ENCODE measurements at regions not wholly inside any gene's neighbourhood (a gene's known extent, or its start where the extent isn't known, plus 50 kb on each side); places are given as distances from the start of the nearest gene placed in this dataset.

DNA sequence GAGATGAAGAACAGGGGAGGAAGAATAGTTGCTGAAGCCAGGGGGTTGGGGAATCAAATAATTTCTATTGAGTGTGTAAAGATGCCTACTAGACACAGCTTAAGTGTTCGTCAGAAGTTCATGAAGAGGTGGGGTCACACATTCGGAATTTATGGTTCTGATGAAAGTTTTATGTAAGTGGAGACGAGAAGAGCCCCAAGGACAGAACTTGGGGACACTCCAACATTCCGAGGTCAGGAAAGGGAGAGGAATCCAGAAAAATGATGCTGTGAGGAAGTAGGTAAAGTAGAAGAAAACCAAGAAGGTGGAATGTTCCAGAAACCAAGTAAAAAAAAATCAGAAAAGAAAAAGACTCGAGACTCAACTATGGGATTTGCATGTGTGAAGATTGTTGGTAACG, 272.5 kb downstream of the SIPA1L2 start:
- Histone ChIP-seq H2AK9ac (replicated peaks; ENCODE audit: low read depth, low read length, poor library complexity) (no peak overlapping the region), H3K56ac (ENCODE audit: extremely low read depth, insufficient read depth, low read length) (no peak overlapping the region), H4K5ac (ENCODE audit: low read depth, low read length) (no peak overlapping the region), H2BK20ac (ENCODE audit: low read depth, low read length) (no peak overlapping the region), H4K8ac (ENCODE audit: low read depth in 2 of 2, low read length in 2 of 2) (no peak overlapping the region), H3K23ac (ENCODE audit: low read depth, low read length) (no peak overlapping the region), H3K4me2 (ENCODE audit: low read depth, low read length) (no peak overlapping the region), H4K20me1 (ENCODE audit: insufficient read depth, low read length) (no peaks in the 10 kb centered on the region), H2AFZ (replicated peaks; ENCODE audit: low read length, poor library complexity) (no peak overlapping the region), H2BK15ac (ENCODE audit: low read depth, low read length) (no peak overlapping the region), H4K91ac (ENCODE audit: insufficient read depth, low read depth, low read length) (no peak overlapping the region), H3K14ac (replicated peaks; ENCODE audit: low read depth, low read length) (no peak overlapping the region), H3K9me1 (ENCODE audit: insufficient read depth, low read length) (no peaks in the 10 kb centered on the region), H2AK5ac (ENCODE audit: low read depth, low read length) (no peak overlapping the region), H3K9ac (ENCODE audit: low read depth, low read length) (no peak overlapping the region), H3K9me3 (ENCODE audit: control insufficient read depth, insufficient read depth, low read length) (no peaks in the 10 kb centered on the region), H3K4me3 (ENCODE audit: insufficient read depth, low read depth, low read length) (no peak overlapping the region), H3K27me3 (ENCODE audit: control insufficient read depth, insufficient read depth, low read length) (peaks cover 15% of the 10 kb centered on the region), H3K4me1 (ENCODE audit: control insufficient read depth, insufficient read depth, low read length) (no peaks in the 10 kb centered on the region), H3K27ac (ENCODE audit: insufficient read depth, low read length) (no peak overlapping the region), H3K79me1 (ENCODE audit: low read depth in 1 of 2, low read length in 2 of 2) (no peaks in the 10 kb centered on the region), H3K4ac (ENCODE audit: low read depth, low read length) (no peak overlapping the region), H2BK120ac (ENCODE audit: low read depth, low read length) (no peak overlapping the region), H3K18ac (ENCODE audit: low read depth, low read length) (no peak overlapping the region), H2BK5ac (ENCODE audit: low read depth, low read length, poor library complexity, severe bottlenecking) (no peak overlapping the region), H3K36me3 (ENCODE audit: control insufficient read depth, insufficient read depth, low read length) (no peaks in the 10 kb centered on the region)
- dilution Hi-C loops (cut with HindIII; ENCODE audit: low sequenced_read_pairs, unreplicated experiment) = no loop called here
- DNase-seq (no peak), ATAC-seq (ENCODE audit: low read depth) (no peak)
- CTCF ChIA-PET = no interaction called here
- in situ Hi-C loops (cut with MboI; ENCODE audit: low sequenced_read_pairs) = no loop called here
- intact Hi-C loops (cut with micrococcal nuclease) = no loop called here
- no TSS peak for BruUV-seq (replicated peaks)
- 67% methylated on average over 5 of the region's 6 CpGs; no CpG with 5 or more reads in 1 of the 2 experiments for WGBS, 2 experiments (ENCODE audit: extremely low coverage in 2 of 2, insufficient read length in 1 of 2)
- TF ChIP-seq CHD1 (IDR thresholded peaks at IDR 0.05; ENCODE audit: low read depth, low read length) = no peak
- TF ChIP-seq MAFK (IDR thresholded peaks at IDR 0.05; ENCODE audit: low read depth, low read length) = no peak
- no peak for TF ChIP-seq BHLHE40 (IDR thresholded peaks at IDR 0.05; ENCODE audit: low read depth, low read length)
- TF ChIP-seq FOS (IDR thresholded peaks at IDR 0.05; ENCODE audit: low read depth, low read length) = no peak
- TF ChIP-seq POLR2A (IDR thresholded peaks at IDR 0.05; ENCODE audit: low read depth, low read length) = no peak
- TF ChIP-seq MAZ (IDR thresholded peaks at IDR 0.05; ENCODE audit: borderline replicate concordance, low read depth, low read length) = no peak
- TF ChIP-seq CTCF (conservative IDR thresholded peaks at IDR 0.05; ENCODE audit: low read depth, low read length) = no peak
- no peak for TF ChIP-seq MXI1 (IDR thresholded peaks at IDR 0.05; ENCODE audit: borderline replicate concordance, low read depth, low read length)
- TF ChIP-seq RFX5 (IDR thresholded peaks at IDR 0.05; ENCODE audit: low read depth, low read length) = no peak
- no peak for TF ChIP-seq RAD21 (IDR thresholded peaks at IDR 0.05; ENCODE audit: low read length)
- TF ChIP-seq RCOR1 (IDR thresholded peaks at IDR 0.05; ENCODE audit: insufficient replicate concordance, low read length) = no peak
- no peak for TF ChIP-seq ELK1 (IDR thresholded peaks at IDR 0.05; ENCODE audit: borderline replicate concordance, low read depth, low read length)
- POLR2A ChIA-PET (ENCODE audit: unreplicated experiment) = no interaction called here

Data from IMR-90 (cell line).